K562 (cell line): ENCODE measurements at regions not wholly inside any gene's neighbourhood (a gene's known extent, or its start where the extent isn't known, plus 50 kb on each side); places are given as distances from the start of the nearest gene placed in this dataset.
"Not testable (repeated sequence)": the region's sequence is repeated elsewhere in the genome, so short reads cannot be mapped to it uniquely, and the experiment has no call there.

Experiments
- ATAC-seq: fragments of 200-7000 bp; cut with Tn5 transposase; 3 replicates; pipeline ENCODE4 v1.9.1; 2020; ENCODE audit warnings: moderate library complexity
- BruUV-seq: library from RNA; stranded (reverse); fragments of 400-500 nt; replicated peaks from 2 replicates; lab custom pipeline; 2021; lab: Mats Ljungman, UMichigan
- CTCF ChIA-PET: fragments of 300-600 bp; formaldehyde crosslinking; extraction: SDS; loops from one replicate; lab custom pipeline; 2021; ENCODE audit warnings: low intra/inter-chr PET ratio; lab: Yijun Ruan, JAX
- POLR2A ChIA-PET: fragments of 300-600, 350-650 bp; sonication (Branson Sonifier 250); formaldehyde crosslinking; extraction: SDS; loops from one replicate; lab custom pipeline; 2021; ENCODE audit warnings: antibody characterized with exemption, inconsistent platforms; lab: Yijun Ruan, JAX
- DNase-seq, 4 experiments: peaks; one replicate each; pipeline versions ENCODE4 v3.0.0 to v3.0.0-alpha.2; 2011 to 2018; ENCODE audit warnings: low spot score in 3 of 4, mixed read lengths in 3 of 4; ENCODE audit errors: extremely low read depth in 1 of 4
- FAIRE-seq: peaks from 2 replicates; lab custom pipeline; 2011; peaks lifted over from hg19 to GRCh38; lab: Jason Lieb, UNC
- H2AFZ ChIP-seq: 2 replicates; pipeline ENCODE4 v1.6.0; 2011; ENCODE audit warnings: low read depth, low read length, control low read depth, inconsistent platforms
- H3K27ac ChIP-seq: fragments of 200-600 bp; 3 replicates; pipeline ENCODE4 v1.8.0; 2011; ENCODE audit warnings: low read depth, mild to moderate bottlenecking, control low read depth, inconsistent platforms, low read length, moderate library complexity, mixed read lengths; ENCODE audit errors: extremely low read depth
- H3K27me3 ChIP-seq, 2 experiments: fragments of 300-600 bp in 1 of 2; 2 replicates in 1 of 2; 3 replicates in 1 of 2; pipeline versions ENCODE4 v1.6.0 to v1.8.0; 2011; ENCODE audit warnings: inconsistent platforms in 2 of 2, low read length in 2 of 2, mild to moderate bottlenecking in 1 of 2, mixed read lengths in 1 of 2, moderate library complexity in 1 of 2; ENCODE audit not compliant: control insufficient read depth in 2 of 2, insufficient read depth in 2 of 2
- H3K36me3 ChIP-seq: fragments of 300-600 bp; 3 replicates; pipeline ENCODE4 v1.8.0; 2011; ENCODE audit warnings: mild to moderate bottlenecking, low read length, inconsistent platforms; ENCODE audit not compliant: control insufficient read depth, insufficient read depth
- H3K4me1 ChIP-seq, 2 experiments: fragments of 200-600 bp in 1 of 2; replicated peaks in 1 of 2; 2 replicates in 1 of 2; 3 replicates in 1 of 2; pipeline versions ENCODE4 v1.5.1 to v1.8.0; 2011; ENCODE audit warnings: inconsistent platforms in 2 of 2, low read length in 2 of 2, mild to moderate bottlenecking in 1 of 2, mixed read lengths in 1 of 2, moderate library complexity in 1 of 2; ENCODE audit not compliant: control insufficient read depth in 2 of 2, insufficient read depth in 2 of 2
- H3K4me2 ChIP-seq: 2 replicates; pipeline ENCODE4 v1.6.1; 2011; ENCODE audit warnings: low read length, control low read depth, inconsistent platforms, mixed read lengths; ENCODE audit not compliant: insufficient read depth
- H3K4me3 ChIP-seq: fragments of 200-600 bp; sonication (generic), shearing (Covaris generic); 2 replicates; pipeline ENCODE4 v1.5.1; 2016; ENCODE audit warnings: control low read depth, inconsistent platforms
- H3K79me2 ChIP-seq: fragments of 200-600 bp; 3 replicates; pipeline ENCODE4 v1.8.0; 2011; ENCODE audit warnings: low read length, inconsistent platforms; ENCODE audit not compliant: control insufficient read depth, insufficient read depth
- H3K9ac ChIP-seq, 2 experiments: 2 replicates each; pipeline versions ENCODE4 v1.6.0 to v1.6.1; 2011; ENCODE audit warnings: low read depth in 2 of 2, low read length in 2 of 2, control low read depth in 1 of 2, inconsistent platforms in 1 of 2, mild to moderate bottlenecking in 1 of 2, mixed read lengths in 1 of 2; ENCODE audit not compliant: insufficient read depth in 1 of 2
- H3K9me1 ChIP-seq: one replicate; pipeline ENCODE4 v1.6.0; 2011; ENCODE audit warnings: inconsistent platforms, mild to moderate bottlenecking, low read length, moderate library complexity; ENCODE audit not compliant: control insufficient read depth, insufficient read depth
- H3K9me3 ChIP-seq: replicated peaks from 2 replicates; pipeline ENCODE4 v1.5.1; 2011; ENCODE audit warnings: low read depth, low read length, inconsistent platforms; ENCODE audit not compliant: control insufficient read depth, insufficient read depth
- H4K20me1 ChIP-seq: replicated peaks from 2 replicates; pipeline ENCODE4 v1.6.1; 2011; ENCODE audit warnings: low read length, inconsistent platforms, mixed read lengths; ENCODE audit not compliant: control insufficient read depth, insufficient read depth
- CC2D1A ChIP-seq: fragments of 450-650 bp; IDR thresholded peaks from 2 replicates; pipeline ENCODE4 v1.6.1; 2017; ENCODE audit warnings: mild to moderate bottlenecking
- ELF4 ChIP-seq: fragments of 450-650 bp; formaldehyde crosslinking; IDR thresholded peaks from 2 replicates; pipeline ENCODE4 v1.4.0; 2022; ENCODE audit warnings: missing genetic modification characterization
- EZH2 ChIP-seq: IDR thresholded peaks from 2 replicates; pipeline ENCODE4 v1.6.1; 2012; ENCODE audit warnings: low read depth, mild to moderate bottlenecking, inconsistent platforms, low read length, borderline replicate concordance
- HMG20B ChIP-seq: fragments of 250-450 bp; sonication (Bioruptor Pico); IDR thresholded peaks from 2 replicates; pipeline ENCODE4 v1.5.0; 2021; ENCODE audit warnings: mild to moderate bottlenecking
- MED1 ChIP-seq: sonication (generic); formaldehyde crosslinking; IDR thresholded peaks from 2 replicates; pipeline ENCODE4 v1.8.1; 2023; ENCODE audit warnings: missing genetic modification reagents, borderline replicate concordance
- NCOR1 ChIP-seq: fragments of 450-650 bp; IDR thresholded peaks from 2 replicates; pipeline ENCODE4 v1.6.1; 2016; ENCODE audit warnings: mild to moderate bottlenecking, moderate library complexity
- NFIC ChIP-seq: fragments of 450-650 bp; IDR thresholded peaks from 2 replicates; pipeline ENCODE4 v1.6.1; 2017; ENCODE audit warnings: mild to moderate bottlenecking, inconsistent platforms
- NFXL1 ChIP-seq: fragments of 450-650 bp; formaldehyde crosslinking; IDR thresholded peaks from 2 replicates; pipeline ENCODE4 v1.4.0; 2021; ENCODE audit warnings: mild to moderate bottlenecking
- POLR2B ChIP-seq: fragments of 450-650 bp; IDR thresholded peaks from 2 replicates; pipeline ENCODE4 v1.6.1; 2018; ENCODE audit warnings: low read depth; ENCODE audit not compliant: partially characterized antibody
- PTBP1 ChIP-seq: fragments of 200-400 bp; formaldehyde crosslinking; IDR thresholded peaks from 2 replicates; pipeline ENCODE4 v1.6.1; 2017; ENCODE audit warnings: low read depth, low read length
- SMARCB1 ChIP-seq: IDR thresholded peaks from 2 replicates; pipeline ENCODE4 v1.6.1; 2011; ENCODE audit warnings: improper control_type of control experiment, low read depth; ENCODE audit not compliant: insufficient read length
- SP2 ChIP-seq: IDR thresholded peaks from 2 replicates; pipeline ENCODE4 v1.6.1; 2011; ENCODE audit warnings: mild to moderate bottlenecking, low read depth, low read length, moderate library complexity; ENCODE audit not compliant: poor library complexity, severe bottlenecking; ENCODE audit errors: extremely low read depth
- SREBF2 ChIP-seq: sonication (generic); formaldehyde crosslinking; IDR thresholded peaks from 2 replicates; pipeline ENCODE4 v1.4.0; 2020; ENCODE audit warnings: mild to moderate bottlenecking, missing genetic modification reagents
- THAP7 ChIP-seq: fragments of 250-450 bp; sonication (Bioruptor Pico); IDR thresholded peaks from 2 replicates; pipeline ENCODE4 v1.5.0; 2021
- ZNF518B ChIP-seq: fragments of 250-450 bp; sonication (Bioruptor Pico); IDR thresholded peaks from 2 replicates; pipeline ENCODE4 v1.5.0; 2021; ENCODE audit warnings: mild to moderate bottlenecking, moderate library complexity
- ZNF561 ChIP-seq: fragments of 450-650 bp; formaldehyde crosslinking; conservative IDR thresholded peaks from 2 replicates; pipeline ENCODE4 v1.4.0; 2020; ENCODE audit warnings: mild to moderate bottlenecking, moderate library complexity
- WGBS: fragments of 100-300 bp; shearing (Covaris generic); methylation state at CpG from one replicate; pipeline ENCODE4 v1.1.6; 2016; ENCODE audit warnings: low coverage, mixed read lengths; ENCODE audit not compliant: insufficient coverage; ENCODE audit errors: missing lambda C conversion rate; 5-methylcytosine and 5-hydroxymethylcytosine counted together
- in situ Hi-C: fragments of 300-500 bp; cut with MboI; formaldehyde crosslinking; loops from 4 replicates; pipeline ENCODE4 v1.15.0; 2018; ENCODE audit warnings: inconsistent platforms, mixed read lengths
- intact Hi-C: fragments of 100-400 bp; cut with micrococcal nuclease; formaldehyde crosslinking; loops from 2 replicates; pipeline ENCODE4 v1.14.2; 2022

GRCh38 chr12:23253191-23253590, 628.2 kb downstream of the ETNK1 start (continued):
- TF ChIP-seq THAP7 (CRISPR knock-in tag) = no peak
- TF ChIP-seq ELF4 (CRISPR knock-in tag) = no peak
- no peak for TF ChIP-seq NFXL1
- TF ChIP-seq SREBF2 (CRISPR knock-in tag) = no peak
- TF ChIP-seq NCOR1 = no peak
- no peak for TF ChIP-seq ZNF561 (CRISPR knock-in tag)
- TF ChIP-seq NFIC = no peak
- TF ChIP-seq ZNF518B (CRISPR knock-in tag) = no peak
- TF ChIP-seq POLR2B = no peak
- TF ChIP-seq SP2 = no peak
- TF ChIP-seq HMG20B (CRISPR knock-in tag) = no peak
- TF ChIP-seq EZH2 = no peak
- TF ChIP-seq CC2D1A = peak; percentile 18; the same call in 1 of the 2 replicates
- no peak for TF ChIP-seq PTBP1
- no peak for TF ChIP-seq SMARCB1
- TF ChIP-seq MED1 = no peak

- H3K4me2 ChIP-seq, H3K9ac ChIP-seq, H3K9me3 ChIP-seq, CTCF ChIA-PET, H3K79me2 ChIP-seq, H3K27me3 ChIP-seq, BruUV-seq, H3K27ac ChIP-seq, H2AFZ ChIP-seq, FAIRE-seq, POLR2A ChIA-PET, ATAC-seq, H3K4me1 ChIP-seq, DNase-seq, H3K4me3 ChIP-seq, in situ Hi-C loops, intact Hi-C loops, H4K20me1 ChIP-seq, H3K9me1 ChIP-seq, H3K36me3 ChIP-seq: not testable (repeated sequence)
- 74% methylated on average over 6 of the region's 6 CpGs for WGBS
Measured at GRCh38 chr12:23253910-23254309, 628.9 kb downstream of the ETNK1 start.
